22Rv1 (cell line): ENCODE measurements at regions not wholly inside any gene's neighbourhood (a gene's known extent, or its start where the extent isn't known, plus 50 kb on each side); places are given as distances from the start of the nearest gene placed in this dataset.

Experiments used
- CTCF ChIP-seq: fragments of 450-650 bp; IDR thresholded peaks from 2 replicates; pipeline ENCODE4 v1.5.1; 2017; ENCODE audit warnings: mild to moderate bottlenecking
- ZFX ChIP-seq: fragments of 450-650 bp; IDR thresholded peaks from 2 replicates; pipeline ENCODE4 v1.6.1; 2017; ENCODE audit warnings: antibody characterized with exemption, borderline replicate concordance

- TF ChIP-seq CTCF (no peak), ZFX (no peak)
Observed at GRCh38 chr11:57126766-57127400, 54.9 kb upstream of the LRRC55 start.
